ENCODE measurements at regions not wholly inside any gene's neighbourhood (a gene's known extent, or its start where the extent isn't known, plus 50 kb on each side); places are given as distances from the start of the nearest gene placed in this dataset.
"Not testable (repeated sequence)": the region's sequence is repeated elsewhere in the genome, so short reads cannot be mapped to it uniquely, and the experiment has no call there.

- TF ChIP-seq, protein P1, sequence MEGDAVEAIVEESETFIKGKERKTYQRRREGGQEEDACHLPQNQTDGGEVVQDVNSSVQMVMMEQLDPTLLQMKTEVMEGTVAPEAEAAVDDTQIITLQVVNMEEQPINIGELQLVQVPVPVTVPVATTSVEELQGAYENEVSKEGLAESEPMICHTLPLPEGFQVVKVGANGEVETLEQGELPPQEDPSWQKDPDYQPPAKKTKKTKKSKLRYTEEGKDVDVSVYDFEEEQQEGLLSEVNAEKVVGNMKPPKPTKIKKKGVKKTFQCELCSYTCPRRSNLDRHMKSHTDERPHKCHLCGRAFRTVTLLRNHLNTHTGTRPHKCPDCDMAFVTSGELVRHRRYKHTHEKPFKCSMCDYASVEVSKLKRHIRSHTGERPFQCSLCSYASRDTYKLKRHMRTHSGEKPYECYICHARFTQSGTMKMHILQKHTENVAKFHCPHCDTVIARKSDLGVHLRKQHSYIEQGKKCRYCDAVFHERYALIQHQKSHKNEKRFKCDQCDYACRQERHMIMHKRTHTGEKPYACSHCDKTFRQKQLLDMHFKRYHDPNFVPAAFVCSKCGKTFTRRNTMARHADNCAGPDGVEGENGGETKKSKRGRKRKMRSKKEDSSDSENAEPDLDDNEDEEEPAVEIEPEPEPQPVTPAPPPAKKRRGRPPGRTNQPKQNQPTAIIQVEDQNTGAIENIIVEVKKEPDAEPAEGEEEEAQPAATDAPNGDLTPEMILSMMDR (IDR thresholded peaks at IDR 0.05; ENCODE audit: insufficient read depth, low read length), result not testable (repeated sequence)
- TF ChIP-seq, protein P2, sequence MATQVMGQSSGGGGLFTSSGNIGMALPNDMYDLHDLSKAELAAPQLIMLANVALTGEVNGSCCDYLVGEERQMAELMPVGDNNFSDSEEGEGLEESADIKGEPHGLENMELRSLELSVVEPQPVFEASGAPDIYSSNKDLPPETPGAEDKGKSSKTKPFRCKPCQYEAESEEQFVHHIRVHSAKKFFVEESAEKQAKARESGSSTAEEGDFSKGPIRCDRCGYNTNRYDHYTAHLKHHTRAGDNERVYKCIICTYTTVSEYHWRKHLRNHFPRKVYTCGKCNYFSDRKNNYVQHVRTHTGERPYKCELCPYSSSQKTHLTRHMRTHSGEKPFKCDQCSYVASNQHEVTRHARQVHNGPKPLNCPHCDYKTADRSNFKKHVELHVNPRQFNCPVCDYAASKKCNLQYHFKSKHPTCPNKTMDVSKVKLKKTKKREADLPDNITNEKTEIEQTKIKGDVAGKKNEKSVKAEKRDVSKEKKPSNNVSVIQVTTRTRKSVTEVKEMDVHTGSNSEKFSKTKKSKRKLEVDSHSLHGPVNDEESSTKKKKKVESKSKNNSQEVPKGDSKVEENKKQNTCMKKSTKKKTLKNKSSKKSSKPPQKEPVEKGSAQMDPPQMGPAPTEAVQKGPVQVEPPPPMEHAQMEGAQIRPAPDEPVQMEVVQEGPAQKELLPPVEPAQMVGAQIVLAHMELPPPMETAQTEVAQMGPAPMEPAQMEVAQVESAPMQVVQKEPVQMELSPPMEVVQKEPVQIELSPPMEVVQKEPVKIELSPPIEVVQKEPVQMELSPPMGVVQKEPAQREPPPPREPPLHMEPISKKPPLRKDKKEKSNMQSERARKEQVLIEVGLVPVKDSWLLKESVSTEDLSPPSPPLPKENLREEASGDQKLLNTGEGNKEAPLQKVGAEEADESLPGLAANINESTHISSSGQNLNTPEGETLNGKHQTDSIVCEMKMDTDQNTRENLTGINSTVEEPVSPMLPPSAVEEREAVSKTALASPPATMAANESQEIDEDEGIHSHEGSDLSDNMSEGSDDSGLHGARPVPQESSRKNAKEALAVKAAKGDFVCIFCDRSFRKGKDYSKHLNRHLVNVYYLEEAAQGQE (IDR thresholded peaks at IDR 0.05; ENCODE audit: insufficient replicate concordance, low read depth), result not testable (repeated sequence)
- TF ChIP-seq GABPA (IDR thresholded peaks at IDR 0.05; ENCODE audit: low read depth), result not testable (repeated sequence)
These were observed 185.3 kb downstream of the LMLN start for GRCh38 chr3:198145231-198145784.
